ENCODE measurements at regions not wholly inside any gene's neighbourhood (a gene's known extent, or its start where the extent isn't known, plus 50 kb on each side); places are given as distances from the start of the nearest gene placed in this dataset.

- H3K9me3 ChIP-seq (ENCODE audit: control insufficient read depth in 2 of 3, insufficient read depth in 1 of 3, low read length in 3 of 3): no peaks in the 10 kb centered on the region
- no peak overlapping the region for H3K27ac ChIP-seq (ENCODE audit: low read depth in 2 of 2, low read length in 2 of 2)
- H3K9ac ChIP-seq (ENCODE audit: low read length in 3 of 3): no peak overlapping the region
- FAIRE-seq: no peak
- H3K36me3 ChIP-seq (ENCODE audit: control insufficient read depth in 2 of 3, insufficient read depth in 3 of 3, low read length in 3 of 3): no peaks in the 10 kb centered on the region
- no peak for TF ChIP-seq CTCF (IDR thresholded peaks at IDR 0.05; ENCODE audit: borderline replicate concordance, extremely low read depth, insufficient read depth)
- H3K27me3 ChIP-seq (ENCODE audit: control insufficient read depth, insufficient read depth, low read length): no peaks in the 10 kb centered on the region
- intact Hi-C loops (cut with DNase I): no loop called here
- no peak for DNase-seq
- no peaks in the 10 kb centered on the region for H3K4me1 ChIP-seq (ENCODE audit: control insufficient read depth in 2 of 3, insufficient read depth in 2 of 3, low read depth in 1 of 3, low read length in 3 of 3)
- no peak overlapping the region for H3K4me3 ChIP-seq (ENCODE audit: low read length in 3 of 3)
Observed at GRCh38 chr2:175823707-175824073, 178.4 kb downstream of the LNPK start.

GRCh38 chr2:175823002-175823706 is 178.9 kb downstream of the LNPK start:
- intact Hi-C loops (cut with DNase I): no loop called here
- no peak for TF ChIP-seq CTCF (IDR thresholded peaks at IDR 0.05; ENCODE audit: borderline replicate concordance, extremely low read depth, insufficient read depth)
- Histone ChIP-seq H3K4me3 (ENCODE audit: low read length in 3 of 3) (no peak overlapping the region), H3K36me3 (ENCODE audit: control insufficient read depth in 2 of 3, insufficient read depth in 3 of 3, low read length in 3 of 3) (no peaks in the 10 kb centered on the region), H3K27ac (ENCODE audit: low read depth in 2 of 2, low read length in 2 of 2) (no peak overlapping the region), H3K27me3 (ENCODE audit: control insufficient read depth, insufficient read depth, low read length) (no peaks in the 10 kb centered on the region), H3K9ac (ENCODE audit: low read length in 3 of 3) (no peak overlapping the region), H3K9me3 (ENCODE audit: control insufficient read depth in 2 of 3, insufficient read depth in 1 of 3, low read length in 3 of 3) (no peaks in the 10 kb centered on the region), H3K4me1 (ENCODE audit: control insufficient read depth in 2 of 3, insufficient read depth in 2 of 3, low read depth in 1 of 3, low read length in 3 of 3) (no peaks in the 10 kb centered on the region)
- FAIRE-seq (no peak), DNase-seq (no peak)

- H3K9ac ChIP-seq (ENCODE audit: low read length in 3 of 3): no peak overlapping the region
- intact Hi-C loops (cut with DNase I): no loop called here
- peaks cover 0 to 8% (median 0%) of the 10 kb centered on the region in 3 donors for H3K9me3 ChIP-seq (ENCODE audit: control insufficient read depth in 2 of 3, insufficient read depth in 1 of 3, low read length in 3 of 3)
- no peaks in the 10 kb centered on the region for H3K27me3 ChIP-seq (ENCODE audit: control insufficient read depth, insufficient read depth, low read length)
- no peaks in the 10 kb centered on the region for H3K36me3 ChIP-seq (ENCODE audit: control insufficient read depth in 2 of 3, insufficient read depth in 3 of 3, low read length in 3 of 3)
- FAIRE-seq (no peak), DNase-seq (no peak)
- H3K27ac ChIP-seq (ENCODE audit: low read depth in 2 of 2, low read length in 2 of 2): no peak overlapping the region
- no peak for TF ChIP-seq CTCF (IDR thresholded peaks at IDR 0.05; ENCODE audit: borderline replicate concordance, extremely low read depth, insufficient read depth)
- no peak overlapping the region for H3K4me3 ChIP-seq (ENCODE audit: low read length in 3 of 3)
- no peaks in the 10 kb centered on the region for H3K4me1 ChIP-seq (ENCODE audit: control insufficient read depth in 2 of 3, insufficient read depth in 2 of 3, low read depth in 1 of 3, low read length in 3 of 3)
Observed at GRCh38 chr2:175817221-175817620, 184.8 kb downstream of the LNPK start.

GRCh38 chr2:175815537-175815936 is 186.5 kb downstream of the LNPK start:
- FAIRE-seq: no peak
- DNase-seq: no peak
- intact Hi-C loops (cut with DNase I): no loop called here

More at GRCh38 chr2:175815537-175815936, 186.5 kb downstream of the LNPK start:
- no peaks in the 10 kb centered on the region for H3K27me3 ChIP-seq (ENCODE audit: control insufficient read depth, insufficient read depth, low read length)
- no peak overlapping the region for H3K27ac ChIP-seq (ENCODE audit: low read depth in 2 of 2, low read length in 2 of 2)
- no peaks in the 10 kb centered on the region for H3K36me3 ChIP-seq (ENCODE audit: control insufficient read depth in 2 of 3, insufficient read depth in 3 of 3, low read length in 3 of 3)
- TF ChIP-seq CTCF (IDR thresholded peaks at IDR 0.05; ENCODE audit: borderline replicate concordance, extremely low read depth, insufficient read depth): no peak
- no peak overlapping the region for H3K9ac ChIP-seq (ENCODE audit: low read length in 3 of 3)
- H3K4me1 ChIP-seq (ENCODE audit: control insufficient read depth in 2 of 3, insufficient read depth in 2 of 3, low read depth in 1 of 3, low read length in 3 of 3): no peaks in the 10 kb centered on the region
- peaks cover 0 to 8% (median 0%) of the 10 kb centered on the region in 3 donors for H3K9me3 ChIP-seq (ENCODE audit: control insufficient read depth in 2 of 3, insufficient read depth in 1 of 3, low read length in 3 of 3)
- H3K4me3 ChIP-seq (ENCODE audit: low read length in 3 of 3): no peak overlapping the region

Measured in kidney (tissue), 13 donors.